K562 (cell line): ENCODE measurements at regions not wholly inside any gene's neighbourhood (a gene's known extent, or its start where the extent isn't known, plus 50 kb on each side); places are given as distances from the start of the nearest gene placed in this dataset.
A peak's percentile ranks its signal among the peaks of the same experiment; 100 is the strongest.

ENCODE experiments used
- ATAC-seq: fragments of 200-7000 bp; cut with Tn5 transposase; 3 replicates; pipeline ENCODE4 v1.9.1; 2020; ENCODE audit warnings: moderate library complexity
- BruUV-seq: library from RNA; stranded (reverse); fragments of 400-500 nt; replicated peaks from 2 replicates; lab custom pipeline; 2021; lab: Mats Ljungman, UMichigan
- CTCF ChIA-PET: fragments of 300-600 bp; formaldehyde crosslinking; extraction: SDS; loops from one replicate; lab custom pipeline; 2021; ENCODE audit warnings: low intra/inter-chr PET ratio; lab: Yijun Ruan, JAX
- POLR2A ChIA-PET: fragments of 300-600, 350-650 bp; sonication (Branson Sonifier 250); formaldehyde crosslinking; extraction: SDS; loops from one replicate; lab custom pipeline; 2021; ENCODE audit warnings: antibody characterized with exemption, inconsistent platforms; lab: Yijun Ruan, JAX
- DNase-seq, 4 experiments: peaks; one replicate each; pipeline versions ENCODE4 v3.0.0 to v3.0.0-alpha.2; 2011 to 2018; ENCODE audit warnings: low spot score in 3 of 4, mixed read lengths in 3 of 4; ENCODE audit errors: extremely low read depth in 1 of 4
- FAIRE-seq: peaks from 2 replicates; lab custom pipeline; 2011; peaks lifted over from hg19 to GRCh38; lab: Jason Lieb, UNC
- H2AFZ ChIP-seq: 2 replicates; pipeline ENCODE4 v1.6.0; 2011; ENCODE audit warnings: low read depth, low read length, control low read depth, inconsistent platforms
- H3K27ac ChIP-seq: fragments of 200-600 bp; 3 replicates; pipeline ENCODE4 v1.8.0; 2011; ENCODE audit warnings: low read depth, mild to moderate bottlenecking, control low read depth, inconsistent platforms, low read length, moderate library complexity, mixed read lengths; ENCODE audit errors: extremely low read depth
- H3K27me3 ChIP-seq, 2 experiments: fragments of 300-600 bp in 1 of 2; 2 replicates in 1 of 2; 3 replicates in 1 of 2; pipeline versions ENCODE4 v1.6.0 to v1.8.0; 2011; ENCODE audit warnings: inconsistent platforms in 2 of 2, low read length in 2 of 2, mild to moderate bottlenecking in 1 of 2, mixed read lengths in 1 of 2, moderate library complexity in 1 of 2; ENCODE audit not compliant: control insufficient read depth in 2 of 2, insufficient read depth in 2 of 2
- H3K36me3 ChIP-seq: fragments of 300-600 bp; 3 replicates; pipeline ENCODE4 v1.8.0; 2011; ENCODE audit warnings: mild to moderate bottlenecking, low read length, inconsistent platforms; ENCODE audit not compliant: control insufficient read depth, insufficient read depth
- H3K4me1 ChIP-seq, 2 experiments: fragments of 200-600 bp in 1 of 2; replicated peaks in 1 of 2; 2 replicates in 1 of 2; 3 replicates in 1 of 2; pipeline versions ENCODE4 v1.5.1 to v1.8.0; 2011; ENCODE audit warnings: inconsistent platforms in 2 of 2, low read length in 2 of 2, mild to moderate bottlenecking in 1 of 2, mixed read lengths in 1 of 2, moderate library complexity in 1 of 2; ENCODE audit not compliant: control insufficient read depth in 2 of 2, insufficient read depth in 2 of 2
- H3K4me2 ChIP-seq: 2 replicates; pipeline ENCODE4 v1.6.1; 2011; ENCODE audit warnings: low read length, control low read depth, inconsistent platforms, mixed read lengths; ENCODE audit not compliant: insufficient read depth
- H3K4me3 ChIP-seq: fragments of 200-600 bp; sonication (generic), shearing (Covaris generic); 2 replicates; pipeline ENCODE4 v1.5.1; 2016; ENCODE audit warnings: control low read depth, inconsistent platforms
- H3K79me2 ChIP-seq: fragments of 200-600 bp; 3 replicates; pipeline ENCODE4 v1.8.0; 2011; ENCODE audit warnings: low read length, inconsistent platforms; ENCODE audit not compliant: control insufficient read depth, insufficient read depth
- H3K9ac ChIP-seq, 2 experiments: 2 replicates each; pipeline versions ENCODE4 v1.6.0 to v1.6.1; 2011; ENCODE audit warnings: low read depth in 2 of 2, low read length in 2 of 2, control low read depth in 1 of 2, inconsistent platforms in 1 of 2, mild to moderate bottlenecking in 1 of 2, mixed read lengths in 1 of 2; ENCODE audit not compliant: insufficient read depth in 1 of 2
- H3K9me1 ChIP-seq: one replicate; pipeline ENCODE4 v1.6.0; 2011; ENCODE audit warnings: inconsistent platforms, mild to moderate bottlenecking, low read length, moderate library complexity; ENCODE audit not compliant: control insufficient read depth, insufficient read depth
- H3K9me3 ChIP-seq: replicated peaks from 2 replicates; pipeline ENCODE4 v1.5.1; 2011; ENCODE audit warnings: low read depth, low read length, inconsistent platforms; ENCODE audit not compliant: control insufficient read depth, insufficient read depth
- H4K20me1 ChIP-seq: replicated peaks from 2 replicates; pipeline ENCODE4 v1.6.1; 2011; ENCODE audit warnings: low read length, inconsistent platforms, mixed read lengths; ENCODE audit not compliant: control insufficient read depth, insufficient read depth
- ATF1 ChIP-seq, 2 experiments: fragments of 450-650 bp in 1 of 2; IDR thresholded peaks; 2 replicates each; pipeline ENCODE4 v1.6.1; 2016; ENCODE audit warnings: missing compliant biosample characterization in 1 of 2, missing genetic modification characterization in 1 of 2
- BHLHE40 ChIP-seq: IDR thresholded peaks from 2 replicates; pipeline ENCODE4 v1.6.1; 2011; ENCODE audit warnings: low read length, improper control_type of control experiment
- C11orf30 ChIP-seq: fragments of 450-650 bp; IDR thresholded peaks from 2 replicates; pipeline ENCODE4 v1.6.1; 2016; ENCODE audit warnings: low read depth, mild to moderate bottlenecking
- DIDO1 ChIP-seq: fragments of 450-650 bp; IDR thresholded peaks from 2 replicates; pipeline ENCODE4 v1.6.1; 2016; ENCODE audit warnings: low read depth, missing biosample characterization, missing genetic modification characterization
- EZH2 ChIP-seq: IDR thresholded peaks from 2 replicates; pipeline ENCODE4 v1.6.1; 2012; ENCODE audit warnings: low read depth, mild to moderate bottlenecking, inconsistent platforms, low read length, borderline replicate concordance
- KLF13 ChIP-seq: fragments of 450-650 bp; IDR thresholded peaks from 2 replicates; pipeline ENCODE4 v1.6.1; 2016; ENCODE audit warnings: missing genetic modification characterization, low read depth, mild to moderate bottlenecking, missing compliant biosample characterization, moderate library complexity, borderline replicate concordance
- LCOR ChIP-seq: sonication (generic); formaldehyde crosslinking; IDR thresholded peaks from 2 replicates; pipeline ENCODE4 v1.8.0; 2022; ENCODE audit warnings: mild to moderate bottlenecking, missing genetic modification reagents
- MAFK ChIP-seq: IDR thresholded peaks from 2 replicates; pipeline ENCODE4 v1.6.1; 2011; ENCODE audit warnings: low read length, improper control_type of control experiment
- NFIC ChIP-seq: fragments of 450-650 bp; IDR thresholded peaks from 2 replicates; pipeline ENCODE4 v1.6.1; 2017; ENCODE audit warnings: mild to moderate bottlenecking, inconsistent platforms
- RAD21 ChIP-seq, 2 experiments: fragments of 250-450 bp in 1 of 2; fragments of 450-650 bp in 1 of 2; sonication (Bioruptor Pico) in 1 of 2; formaldehyde crosslinking in 1 of 2; IDR thresholded peaks in 1 of 2; conservative IDR thresholded peaks in 1 of 2; 2 replicates each; pipeline versions ENCODE4 v1.4.0 to v1.8.0; 2020 to 2022; ENCODE audit warnings: mild to moderate bottlenecking in 2 of 2, moderate library complexity in 1 of 2
- RFX7 ChIP-seq: fragments of 250-450 bp; sonication (Bioruptor Pico); IDR thresholded peaks from 2 replicates; pipeline ENCODE4 v1.5.1; 2021; ENCODE audit warnings: mild to moderate bottlenecking
- RUNX1 ChIP-seq: sonication (generic); IDR thresholded peaks from 2 replicates; pipeline ENCODE4 v1.6.1; 2016; ENCODE audit warnings: antibody characterized with exemption, low read depth
- SAFB2 ChIP-seq: fragments of 200-400 bp; formaldehyde crosslinking; IDR thresholded peaks from 2 replicates; pipeline ENCODE4 v1.6.1; 2018; ENCODE audit warnings: borderline replicate concordance, low read length, low read depth, moderate library complexity; ENCODE audit not compliant: severe bottlenecking
- SRSF9 ChIP-seq: fragments of 200-400 bp; formaldehyde crosslinking; IDR thresholded peaks from 2 replicates; pipeline ENCODE4 v1.6.1; 2017; ENCODE audit warnings: low read depth, low read length, borderline replicate concordance
- ZNF212 ChIP-seq: fragments of 450-650 bp; formaldehyde crosslinking; IDR thresholded peaks from 2 replicates; pipeline ENCODE4 v1.4.0; 2020; ENCODE audit warnings: mild to moderate bottlenecking
- ZNF347 ChIP-seq: fragments of 450-650 bp; formaldehyde crosslinking; IDR thresholded peaks from 2 replicates; pipeline ENCODE4 v1.4.0; 2020; ENCODE audit warnings: low read depth, mild to moderate bottlenecking, moderate library complexity
- ZNF766 ChIP-seq: fragments of 200-800 bp; sonication (Bioruptor generic); conservative IDR thresholded peaks from 2 replicates; pipeline ENCODE4 v1.6.1; 2016; ENCODE audit warnings: missing genetic modification characterization, missing compliant biosample characterization
- ZNF778 ChIP-seq: fragments of 450-650 bp; formaldehyde crosslinking; IDR thresholded peaks from 2 replicates; pipeline ENCODE4 v1.4.0; 2020; ENCODE audit warnings: mild to moderate bottlenecking, moderate library complexity
- WGBS: fragments of 100-300 bp; shearing (Covaris generic); methylation state at CpG from one replicate; pipeline ENCODE4 v1.1.6; 2016; ENCODE audit warnings: low coverage, mixed read lengths; ENCODE audit not compliant: insufficient coverage; ENCODE audit errors: missing lambda C conversion rate; 5-methylcytosine and 5-hydroxymethylcytosine counted together
- in situ Hi-C: fragments of 300-500 bp; cut with MboI; formaldehyde crosslinking; loops from 4 replicates; pipeline ENCODE4 v1.15.0; 2018; ENCODE audit warnings: inconsistent platforms, mixed read lengths
- intact Hi-C: fragments of 100-400 bp; cut with micrococcal nuclease; formaldehyde crosslinking; loops from 2 replicates; pipeline ENCODE4 v1.14.2; 2022
- TF ChIP-seq, protein P1 (sequence below): fragments of 450-650 bp; IDR thresholded peaks from 2 replicates; pipeline ENCODE4 v1.7.1; 2018; ENCODE audit warnings: mild to moderate bottlenecking, low read depth; ENCODE audit not compliant: partially characterized antibody
- TF ChIP-seq, protein P2 (sequence below): sonication (generic); formaldehyde crosslinking; IDR thresholded peaks from 2 replicates; pipeline ENCODE4 v1.8.0; 2022; ENCODE audit warnings: mild to moderate bottlenecking, missing genetic modification reagents

DNA sequence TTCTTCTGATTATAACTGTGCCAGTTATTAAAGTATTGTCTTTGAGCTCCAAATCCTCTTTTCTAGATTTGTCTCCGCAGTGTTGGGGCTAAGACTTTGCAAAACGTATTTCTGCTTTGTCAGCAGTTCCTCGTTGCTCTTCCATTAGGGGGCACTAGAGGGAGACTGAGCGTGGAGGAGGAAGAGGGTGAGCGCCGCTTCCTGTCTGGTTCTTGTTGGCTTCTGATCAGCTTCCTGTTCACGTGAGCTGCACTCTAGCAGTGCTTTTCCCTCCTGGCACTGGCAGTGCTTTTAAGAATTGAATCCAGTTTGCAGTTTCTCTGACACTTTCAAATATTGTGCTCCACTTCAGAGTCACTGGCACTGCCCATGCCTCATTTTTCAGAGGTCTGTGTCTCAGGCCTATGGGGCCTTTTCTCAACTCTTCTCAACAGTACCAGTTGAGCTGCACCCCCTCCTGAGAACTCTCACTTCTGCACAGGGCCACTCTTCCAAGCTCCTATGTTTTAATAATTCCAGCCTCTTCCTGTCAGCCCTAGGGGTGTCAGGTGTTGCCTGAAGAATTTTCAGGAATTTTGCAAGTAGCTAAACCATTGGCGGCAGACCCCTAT, 54.4 kb upstream of the LCORL start:
- CTCF ChIA-PET = no interaction called here
- peak; percentile 43 to 74 (median 52) for DNase-seq
- TF ChIP-seq EZH2 = no peak
- TF ChIP-seq, protein P1, sequence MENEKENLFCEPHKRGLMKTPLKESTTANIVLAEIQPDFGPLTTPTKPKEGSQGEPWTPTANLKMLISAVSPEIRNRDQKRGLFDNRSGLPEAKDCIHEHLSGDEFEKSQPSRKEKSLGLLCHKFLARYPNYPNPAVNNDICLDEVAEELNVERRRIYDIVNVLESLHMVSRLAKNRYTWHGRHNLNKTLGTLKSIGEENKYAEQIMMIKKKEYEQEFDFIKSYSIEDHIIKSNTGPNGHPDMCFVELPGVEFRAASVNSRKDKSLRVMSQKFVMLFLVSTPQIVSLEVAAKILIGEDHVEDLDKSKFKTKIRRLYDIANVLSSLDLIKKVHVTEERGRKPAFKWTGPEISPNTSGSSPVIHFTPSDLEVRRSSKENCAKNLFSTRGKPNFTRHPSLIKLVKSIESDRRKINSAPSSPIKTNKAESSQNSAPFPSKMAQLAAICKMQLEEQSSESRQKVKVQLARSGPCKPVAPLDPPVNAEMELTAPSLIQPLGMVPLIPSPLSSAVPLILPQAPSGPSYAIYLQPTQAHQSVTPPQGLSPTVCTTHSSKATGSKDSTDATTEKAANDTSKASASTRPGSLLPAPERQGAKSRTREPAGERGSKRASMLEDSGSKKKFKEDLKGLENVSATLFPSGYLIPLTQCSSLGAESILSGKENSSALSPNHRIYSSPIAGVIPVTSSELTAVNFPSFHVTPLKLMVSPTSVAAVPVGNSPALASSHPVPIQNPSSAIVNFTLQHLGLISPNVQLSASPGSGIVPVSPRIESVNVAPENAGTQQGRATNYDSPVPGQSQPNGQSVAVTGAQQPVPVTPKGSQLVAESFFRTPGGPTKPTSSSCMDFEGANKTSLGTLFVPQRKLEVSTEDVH = no peak
- TF ChIP-seq RFX7 (CRISPR knock-in tag) = no peak
- 0 out of 2 replicates have a peak, but pooled peaks have one; percentile 24 for TF ChIP-seq ZNF766 (CRISPR knock-in tag)
- peak; percentile 63 for TF ChIP-seq DIDO1
- TF ChIP-seq, protein P2, sequence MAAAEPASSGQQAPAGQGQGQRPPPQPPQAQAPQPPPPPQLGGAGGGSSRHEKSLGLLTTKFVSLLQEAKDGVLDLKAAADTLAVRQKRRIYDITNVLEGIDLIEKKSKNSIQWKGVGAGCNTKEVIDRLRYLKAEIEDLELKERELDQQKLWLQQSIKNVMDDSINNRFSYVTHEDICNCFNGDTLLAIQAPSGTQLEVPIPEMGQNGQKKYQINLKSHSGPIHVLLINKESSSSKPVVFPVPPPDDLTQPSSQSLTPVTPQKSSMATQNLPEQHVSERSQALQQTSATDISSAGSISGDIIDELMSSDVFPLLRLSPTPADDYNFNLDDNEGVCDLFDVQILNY (CRISPR knock-in tag) = no peak
- TF ChIP-seq SAFB2 = no peak
- no peak for TF ChIP-seq ZNF778 (CRISPR knock-in tag)
- TF ChIP-seq ATF1 (CRISPR knock-in tag; IDR thresholded peaks at IDR 0.05) = no peak
- TF ChIP-seq ATF1 (tag; IDR thresholded peaks at IDR 0.05) = peak; percentile 45
- TF ChIP-seq RUNX1 = no peak
- no peak for TF ChIP-seq SRSF9
- TF ChIP-seq ZNF347 (CRISPR knock-in tag) = no peak
- TF ChIP-seq ZNF212 (CRISPR knock-in tag) = no peak
- peak in 1 of 2 experiments; percentile 68; a peak in 3 of 4 replicates for TF ChIP-seq RAD21 (CRISPR knock-in tag; conservative IDR thresholded peaks at IDR 0.05 in 1 of 2, IDR thresholded peaks at IDR 0.05 in 1 of 2)
- no peak for TF ChIP-seq KLF13 (tag)
- TF ChIP-seq BHLHE40 = peak; percentile 91
- TF ChIP-seq LCOR (CRISPR knock-in tag) = no peak
- peak; percentile 100 for TF ChIP-seq MAFK
- peak; percentile 22; the same call in 1 of the 2 replicates for TF ChIP-seq NFIC
- TF ChIP-seq C11orf30 = peak; percentile 99

More for the DNA sequence above, 54.4 kb upstream of the LCORL start:
- POLR2A ChIA-PET = interaction anchor here (0.6 to 1.4 kb wide), 3 partner anchors 10 to 61 kb away, joined by 3 to 4 read pairs (median 3); no protein-coding TSS in a partner anchor
- no peaks in the 10 kb centered on the region for H3K79me2 ChIP-seq
- FAIRE-seq = peak; percentile 85
- no peaks in the 10 kb centered on the region for H4K20me1 ChIP-seq
- no TSS peak for BruUV-seq
- H3K4me3 ChIP-seq = no peak overlapping the region
- peak; percentile 98 for ATAC-seq
- intact Hi-C loops (no loop called here), in situ Hi-C loops (no loop called here)
- H3K4me1 ChIP-seq = no peaks in the 10 kb centered on the region
- peak overlapping the region; percentile 86 for H2AFZ ChIP-seq
- 16% methylated on average over 8 of the region's 8 CpGs for WGBS
- H3K9ac ChIP-seq = no peak overlapping the region
- 0 out of 2 replicates have a peak overlapping the region, but pooled peaks have one; percentile 8 for H3K4me2 ChIP-seq
- no peaks in the 10 kb centered on the region for H3K27me3 ChIP-seq
- no peaks in the 10 kb centered on the region for H3K9me1 ChIP-seq
- H3K27ac ChIP-seq = no peak overlapping the region
- H3K9me3 ChIP-seq = no peaks in the 10 kb centered on the region
- H3K36me3 ChIP-seq = no peaks in the 10 kb centered on the region
